ACC112 (cell line): ENCODE measurements at regions not wholly inside any gene's neighbourhood (a gene's known extent, or its start where the extent isn't known, plus 50 kb on each side); places are given as distances from the start of the nearest gene placed in this dataset.

Experiments
- H2AFZ ChIP-seq: fragments of 200-600 bp; sonication (generic); one replicate; pipeline ENCODE4 v1.6.0; 2017; ENCODE audit warnings: antibody characterized with exemption, low read length; ENCODE audit not compliant: unreplicated experiment
- H3K27ac ChIP-seq: fragments of 200-600 bp; sonication (generic); 2 replicates; pipeline ENCODE4 v1.5.1; 2014; ENCODE audit warnings: low read depth, mild to moderate bottlenecking, antibody characterized with exemption, low read length, moderate library complexity
- H3K27me3 ChIP-seq: fragments of 200-600 bp; sonication (generic); 2 replicates; pipeline ENCODE4 v1.6.1; 2014; ENCODE audit warnings: mild to moderate bottlenecking, antibody characterized with exemption, low read length, moderate library complexity, mixed read lengths; ENCODE audit not compliant: insufficient read depth
- H3K36me3 ChIP-seq: fragments of 200-600 bp; sonication (generic); 2 replicates; pipeline ENCODE4 v1.6.1; 2016; ENCODE audit warnings: mild to moderate bottlenecking, antibody characterized with exemption, low read length, moderate library complexity, mixed read lengths; ENCODE audit not compliant: insufficient read depth
- H3K4me1 ChIP-seq: fragments of 200-600 bp; sonication (generic); one replicate; pipeline ENCODE4 v1.6.1; 2016; ENCODE audit warnings: low read length, mixed read lengths; ENCODE audit not compliant: insufficient read depth, unreplicated experiment, control insufficient read depth
- H3K4me3 ChIP-seq: fragments of 200-600 bp; sonication (generic); 2 replicates; pipeline ENCODE4 v1.5.1; 2014; ENCODE audit warnings: mild to moderate bottlenecking, low read depth, low read length
- H3K79me2 ChIP-seq: fragments of 200-600 bp; sonication (generic); one replicate; pipeline ENCODE4 v1.6.0; 2016; ENCODE audit warnings: low read length; ENCODE audit not compliant: control insufficient read depth, unreplicated experiment, insufficient read depth

DNA sequence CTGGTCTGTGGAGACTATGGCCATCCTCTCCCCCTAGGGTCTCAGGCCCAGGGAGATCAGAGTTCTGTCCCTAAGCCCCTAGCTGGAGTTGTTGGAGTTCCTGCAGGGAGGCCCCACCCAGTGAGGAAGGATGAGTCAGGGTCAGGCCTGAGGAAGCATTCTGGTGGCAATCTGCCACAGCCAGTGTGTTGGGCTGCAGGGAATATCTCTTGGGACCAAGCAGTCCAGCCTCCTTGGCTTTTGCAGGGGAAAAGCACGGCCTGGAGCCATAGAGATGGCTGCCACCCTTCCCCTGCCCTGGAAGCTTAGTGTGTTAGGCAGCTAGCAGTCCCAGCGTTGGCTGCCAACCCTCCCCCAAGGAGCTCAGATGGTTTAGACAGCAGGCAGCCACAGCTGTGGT lies 202.4 kb downstream of the RTL9 start:
- no peaks in the 10 kb centered on the region for H3K79me2 ChIP-seq
- H3K27me3 ChIP-seq = no peaks in the 10 kb centered on the region
- no peak overlapping the region for H3K27ac ChIP-seq
- no peaks in the 10 kb centered on the region for H3K36me3 ChIP-seq
- H3K4me1 ChIP-seq = peaks cover 3% of the 10 kb centered on the region
- no peak overlapping the region for H2AFZ ChIP-seq
- H3K4me3 ChIP-seq = no peak overlapping the region

DNA sequence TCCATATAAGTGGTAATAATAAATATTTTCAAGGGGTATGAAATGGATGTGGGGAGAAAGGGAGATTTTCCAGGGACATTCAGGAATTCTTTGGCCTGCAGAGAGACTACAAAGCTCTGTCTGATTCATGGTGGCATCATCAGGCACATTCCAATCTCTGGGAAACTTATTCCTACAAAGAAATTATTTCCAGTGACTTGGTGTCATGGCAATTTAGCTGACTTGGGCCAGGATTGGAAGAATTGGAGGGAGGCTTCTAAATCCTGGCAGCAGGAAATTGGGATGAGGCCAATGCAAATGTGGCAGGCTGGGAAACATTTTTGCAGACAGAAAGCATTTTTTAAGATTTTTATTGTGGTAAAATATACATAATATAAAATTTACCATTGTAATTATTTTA lies 204.6 kb downstream of the RTL9 start:
- H2AFZ ChIP-seq = no peak overlapping the region
- peaks cover 3% of the 10 kb centered on the region for H3K4me1 ChIP-seq
- H3K27me3 ChIP-seq = no peaks in the 10 kb centered on the region
- no peaks in the 10 kb centered on the region for H3K79me2 ChIP-seq
- H3K4me3 ChIP-seq = no peak overlapping the region
- no peaks in the 10 kb centered on the region for H3K36me3 ChIP-seq
- H3K27ac ChIP-seq = no peak overlapping the region

DNA sequence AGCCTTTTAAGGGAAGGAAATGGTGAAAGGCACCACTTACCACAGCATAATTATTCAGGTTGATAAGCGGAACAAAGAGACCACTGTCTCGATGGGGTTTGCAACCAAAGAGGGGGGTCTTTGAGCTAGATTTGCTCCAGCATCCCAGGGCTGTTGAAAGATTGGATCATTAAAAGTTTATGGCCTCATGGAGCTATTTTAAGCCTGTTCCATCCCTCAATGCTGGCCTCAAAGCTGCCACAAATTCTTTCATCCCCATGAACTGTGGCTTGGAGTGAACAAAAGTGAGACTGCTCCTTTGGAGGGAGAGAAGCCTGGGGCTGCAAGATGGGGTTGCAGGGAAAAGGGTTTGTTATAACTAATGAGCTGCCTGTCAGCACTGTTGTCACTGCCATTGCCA lies 209.8 kb downstream of the RTL9 start:
- Histone ChIP-seq H3K36me3 (no peaks in the 10 kb centered on the region), H3K4me1 (no peaks in the 10 kb centered on the region), H3K27ac (no peak overlapping the region), H3K79me2 (no peaks in the 10 kb centered on the region), H3K4me3 (no peak overlapping the region), H2AFZ (no peak overlapping the region), H3K27me3 (no peaks in the 10 kb centered on the region)

DNA sequence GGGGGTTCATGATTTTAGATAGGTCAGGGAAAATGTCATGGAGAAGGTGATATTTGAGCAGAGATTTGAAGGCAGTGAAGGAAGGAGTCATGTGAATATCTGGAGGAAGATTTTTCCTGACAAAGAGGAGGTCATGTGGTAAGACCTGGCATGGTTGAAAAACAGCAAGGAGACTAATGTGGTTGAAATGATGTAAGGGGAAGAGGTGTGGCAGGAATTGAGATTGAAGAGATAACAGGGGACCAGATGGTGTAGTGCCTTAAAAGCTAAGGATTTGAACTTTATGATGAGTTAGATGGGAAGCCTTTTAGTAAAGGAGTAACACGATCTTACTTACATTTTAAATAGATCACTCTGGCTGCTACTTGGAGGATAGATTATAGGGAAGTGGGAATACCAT lies 210.9 kb downstream of the RTL9 start:
- H3K27me3 ChIP-seq = no peaks in the 10 kb centered on the region

DNA sequence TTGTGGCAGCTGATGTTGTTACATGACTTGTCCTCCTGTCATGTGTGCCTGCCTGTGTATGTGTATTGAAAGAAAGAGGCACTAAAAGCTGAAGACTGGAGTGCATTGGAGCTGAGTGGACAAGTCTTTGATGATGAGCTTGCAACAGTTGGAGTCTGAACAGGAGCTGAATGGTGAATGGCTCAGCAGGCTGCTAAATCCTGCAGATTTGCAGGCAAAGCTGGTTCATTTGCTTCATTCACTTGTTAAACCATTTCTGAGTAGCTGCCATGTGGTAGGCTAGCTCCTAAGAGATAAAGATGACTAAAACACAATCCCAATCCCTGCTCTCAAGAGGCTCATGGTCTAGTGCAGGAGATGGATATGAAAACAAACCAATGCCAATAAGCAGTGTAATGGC lies 217.3 kb downstream of the CHRDL1 start:
- Histone ChIP-seq H3K27ac (no peak overlapping the region), H3K4me1 (no peaks in the 10 kb centered on the region)

More for the DNA sequence above, 210.9 kb downstream of the RTL9 start:
- Histone ChIP-seq H3K36me3 (no peaks in the 10 kb centered on the region), H3K4me3 (no peak overlapping the region), H3K27ac (no peak overlapping the region), H3K79me2 (no peaks in the 10 kb centered on the region), H3K4me1 (no peaks in the 10 kb centered on the region), H2AFZ (no peak overlapping the region)

DNA sequence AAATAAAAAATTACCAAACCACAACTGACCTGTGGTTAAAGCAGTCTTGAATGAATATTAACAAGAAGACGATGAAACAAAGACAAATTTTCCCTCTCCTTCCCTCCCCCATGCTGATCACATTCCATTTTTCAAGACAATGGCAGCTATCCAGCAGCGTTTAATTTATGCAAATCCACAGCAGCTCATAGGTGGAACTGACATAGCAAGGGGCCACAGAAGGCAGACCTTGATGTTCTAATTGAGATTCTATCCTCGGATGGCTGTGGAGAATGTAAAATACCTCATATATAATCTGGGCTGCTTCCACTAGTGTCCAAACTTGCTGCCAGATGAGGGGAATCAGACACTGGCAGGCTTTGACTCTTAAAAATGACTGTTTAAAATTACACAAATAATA lies 211.5 kb downstream of the CHRDL1 start:
- no peak overlapping the region for H3K4me3 ChIP-seq
- H2AFZ ChIP-seq = no peak overlapping the region
- no peak overlapping the region for H3K27ac ChIP-seq
- H3K27me3 ChIP-seq = no peaks in the 10 kb centered on the region
- H3K4me1 ChIP-seq = no peaks in the 10 kb centered on the region
- H3K79me2 ChIP-seq = no peaks in the 10 kb centered on the region
- no peaks in the 10 kb centered on the region for H3K36me3 ChIP-seq

More for the DNA sequence above, 217.3 kb downstream of the CHRDL1 start:
- no peaks in the 10 kb centered on the region for H3K36me3 ChIP-seq
- no peaks in the 10 kb centered on the region for H3K79me2 ChIP-seq
- no peaks in the 10 kb centered on the region for H3K27me3 ChIP-seq
- no peak overlapping the region for H2AFZ ChIP-seq
- no peak overlapping the region for H3K4me3 ChIP-seq

DNA sequence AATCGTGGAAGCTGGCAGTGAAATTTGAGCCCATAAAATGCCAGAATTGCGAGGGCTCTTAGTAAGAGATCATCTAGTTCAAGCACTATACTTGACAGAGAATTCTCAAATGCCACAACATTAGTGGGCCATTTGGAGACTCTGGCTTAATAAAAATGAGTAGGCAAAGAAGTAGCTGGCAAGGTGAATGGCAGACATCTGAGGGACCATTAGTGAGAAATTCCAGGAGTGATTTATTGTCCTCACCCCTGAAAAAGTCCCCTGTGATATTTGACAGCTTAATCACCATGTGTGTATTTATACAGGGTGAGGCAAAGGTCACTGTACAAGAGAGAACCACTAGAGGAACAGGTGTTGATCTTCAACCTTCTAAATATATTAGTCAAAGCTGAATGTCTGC lies 207.5 kb downstream of the CHRDL1 start:
- no peaks in the 10 kb centered on the region for H3K79me2 ChIP-seq
- no peaks in the 10 kb centered on the region for H3K36me3 ChIP-seq
- no peaks in the 10 kb centered on the region for H3K27me3 ChIP-seq
- no peaks in the 10 kb centered on the region for H3K4me1 ChIP-seq
- no peak overlapping the region for H3K4me3 ChIP-seq
- H2AFZ ChIP-seq = no peak overlapping the region
- no peak overlapping the region for H3K27ac ChIP-seq

DNA sequence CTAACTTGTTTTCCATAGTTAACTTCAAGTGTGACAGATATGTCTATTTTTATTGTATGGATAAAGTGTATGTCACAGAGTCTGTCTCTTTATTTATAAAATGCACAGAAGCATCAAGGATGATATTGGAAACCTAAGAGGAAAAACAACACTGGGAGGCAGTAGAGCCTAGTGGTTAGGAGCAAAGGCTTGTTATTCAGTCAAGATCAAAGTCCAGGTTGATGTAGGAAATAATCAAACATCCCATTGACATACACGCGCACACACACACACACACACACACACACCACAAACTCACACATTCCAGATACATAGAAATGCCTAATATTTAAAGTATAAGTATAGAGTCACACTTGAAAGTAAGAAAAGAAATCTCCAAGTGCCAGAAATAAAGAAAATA lies 206.8 kb downstream of the CHRDL1 start:
- H3K79me2 ChIP-seq = no peaks in the 10 kb centered on the region
- no peak overlapping the region for H3K27ac ChIP-seq
- no peaks in the 10 kb centered on the region for H3K36me3 ChIP-seq
- no peaks in the 10 kb centered on the region for H3K27me3 ChIP-seq
- no peak overlapping the region for H3K4me3 ChIP-seq
- H3K4me1 ChIP-seq = no peaks in the 10 kb centered on the region
- H2AFZ ChIP-seq = no peak overlapping the region

DNA sequence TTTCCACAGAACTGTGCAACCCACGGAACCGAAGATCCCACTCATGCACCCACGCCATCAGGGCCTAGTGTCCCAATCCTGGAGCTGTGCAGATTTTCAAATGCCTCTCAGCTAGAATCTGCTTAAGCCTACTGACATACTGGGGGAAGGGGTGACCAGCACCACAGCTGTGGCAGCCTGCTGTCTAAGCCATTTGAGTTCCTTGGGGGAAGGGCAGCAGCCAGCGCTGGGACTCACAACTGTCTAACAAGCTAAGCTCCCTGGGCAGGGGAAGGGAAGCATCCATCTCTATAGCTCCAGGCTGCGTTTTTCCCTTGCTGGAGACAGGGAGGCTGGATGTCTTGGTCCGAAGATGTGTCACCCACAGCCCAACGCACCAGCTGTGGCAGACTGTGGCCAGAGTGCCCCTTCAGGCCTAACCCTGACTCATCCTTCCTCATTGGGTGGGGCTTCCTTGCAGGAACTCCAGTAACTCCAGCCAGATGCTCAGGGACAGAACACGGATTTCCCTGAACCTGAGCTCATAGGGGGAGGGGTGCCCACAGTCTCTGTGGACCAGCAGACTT lies 194.8 kb downstream of the CHRDL1 start:
- no peak overlapping the region for H2AFZ ChIP-seq
- no peaks in the 10 kb centered on the region for H3K27me3 ChIP-seq
- H3K79me2 ChIP-seq = no peaks in the 10 kb centered on the region
- H3K4me3 ChIP-seq = no peak overlapping the region
- no peak overlapping the region for H3K27ac ChIP-seq
- no peaks in the 10 kb centered on the region for H3K36me3 ChIP-seq
- H3K4me1 ChIP-seq = no peaks in the 10 kb centered on the region

DNA sequence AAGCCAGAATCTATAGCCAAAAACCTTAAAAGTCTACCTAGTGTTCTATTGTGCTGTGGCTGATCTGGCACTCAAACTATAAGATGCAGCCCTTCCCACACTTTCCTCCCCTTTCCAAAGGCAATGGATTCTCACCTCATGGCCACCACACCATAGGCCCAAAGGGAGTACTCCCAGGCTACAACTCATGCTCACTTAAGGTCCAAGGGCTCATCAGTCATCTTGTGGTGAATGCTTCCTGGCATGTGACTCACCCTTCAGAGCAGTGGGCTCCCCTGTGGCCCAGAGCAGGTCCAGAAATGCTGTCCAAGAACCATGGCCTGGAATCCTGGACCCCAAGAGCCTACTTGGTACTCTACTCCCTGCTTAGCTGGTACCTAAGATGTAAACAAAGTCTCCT lies 181.0 kb downstream of the CHRDL1 start:
- Histone ChIP-seq H3K4me1 (no peaks in the 10 kb centered on the region), H3K4me3 (no peak overlapping the region), H3K27ac (no peak overlapping the region), H3K79me2 (no peaks in the 10 kb centered on the region), H3K27me3 (no peaks in the 10 kb centered on the region), H2AFZ (no peak overlapping the region), H3K36me3 (no peaks in the 10 kb centered on the region)
